MCF 10A (cell line): ENCODE measurements at regions not wholly inside any gene's neighbourhood (a gene's known extent, or its start where the extent isn't known, plus 50 kb on each side); places are given as distances from the start of the nearest gene placed in this dataset.

Experiments used
- BruUV-seq: library from RNA; stranded (reverse); fragments of 400-500 nt; replicated peaks from 2 replicates; lab custom pipeline; 2021; lab: Mats Ljungman, UMichigan
- CTCF ChIA-PET: fragments of 300-600 bp; sonication (Branson Sonifier 250); formaldehyde crosslinking; extraction: SDS; loops from one replicate; lab custom pipeline; 2021; ENCODE audit warnings: antibody characterized with exemption, inconsistent platforms; lab: Yijun Ruan, JAX
- POLR2A ChIA-PET: fragments of 300-600, 350-650 bp; sonication (Branson Sonifier 250); formaldehyde crosslinking; extraction: SDS; loops from one replicate; lab custom pipeline; 2020; ENCODE audit warnings: antibody characterized with exemption, inconsistent platforms; lab: Yijun Ruan, JAX
- DNase-seq: peaks from one replicate; pipeline ENCODE4 v3.0.0-alpha.2; 2018; ENCODE audit not compliant: unreplicated experiment
- H3K27ac Mint-ChIP-seq: one replicate; pipeline ENCODE4 v1.8.0; 2022; ENCODE audit warnings: mild to moderate bottlenecking, low read depth, mixed read lengths; ENCODE audit not compliant: unreplicated experiment
- H3K27me3 Mint-ChIP-seq: one replicate; pipeline ENCODE4 v1.8.0; 2022; ENCODE audit warnings: mixed read lengths; ENCODE audit not compliant: insufficient read depth, unreplicated experiment
- H3K36me3 Mint-ChIP-seq: one replicate; pipeline ENCODE4 v1.8.0; 2022; ENCODE audit warnings: mild to moderate bottlenecking, moderate library complexity, mixed read lengths; ENCODE audit not compliant: insufficient read depth, unreplicated experiment
- H3K4me1 Mint-ChIP-seq: one replicate; pipeline ENCODE4 v1.8.0; 2022; ENCODE audit warnings: mixed read lengths; ENCODE audit not compliant: insufficient read depth, unreplicated experiment
- H3K4me3 Mint-ChIP-seq: one replicate; pipeline ENCODE4 v1.8.0; 2022; ENCODE audit warnings: mild to moderate bottlenecking, moderate library complexity, mixed read lengths; ENCODE audit not compliant: unreplicated experiment
- H3K9me3 Mint-ChIP-seq: one replicate; pipeline ENCODE4 v1.8.0; 2022; ENCODE audit warnings: mixed read lengths; ENCODE audit not compliant: unreplicated experiment
- intact Hi-C: fragments of 100-400 bp; cut with micrococcal nuclease; formaldehyde crosslinking; loops from 2 replicates; pipeline ENCODE4 v1.14.1; 2022
- TF ChIP-seq, protein P1 (sequence below): fragments of 200-600 bp; IDR thresholded peaks from one replicate; pipeline ENCODE4 v1.8.0; 2022; ENCODE audit warnings: antibody characterized with exemption, mild to moderate bottlenecking; ENCODE audit not compliant: unreplicated experiment

DNA sequence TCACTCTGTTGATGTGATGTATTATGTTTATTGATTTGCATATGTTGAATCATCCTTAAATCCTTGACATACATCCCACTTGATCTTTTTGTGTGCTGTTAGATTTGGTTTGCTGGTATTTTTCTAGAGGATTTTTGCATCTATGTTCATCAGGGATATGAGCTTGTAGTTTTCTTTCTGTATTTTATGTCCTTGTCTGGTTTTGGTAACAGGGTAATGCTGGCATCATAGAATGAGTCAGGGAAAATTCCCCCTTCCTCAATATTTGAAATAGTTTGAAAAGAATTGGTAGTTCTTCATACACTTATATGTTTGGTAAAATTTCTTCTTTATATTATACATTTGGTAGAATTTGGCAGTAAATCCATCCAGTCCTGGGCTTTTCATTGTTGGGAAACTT, 89.4 kb upstream of the SLC13A1 start:
- CTCF ChIA-PET = no interaction called here
- Mint-ChIP-seq H3K27ac (no peak overlapping the region), H3K36me3 (no peaks in the 10 kb centered on the region), H3K27me3 (no peaks in the 10 kb centered on the region), H3K4me3 (no peak overlapping the region), H3K9me3 (no peaks in the 10 kb centered on the region), H3K4me1 (no peaks in the 10 kb centered on the region)
- TF ChIP-seq, protein P1, sequence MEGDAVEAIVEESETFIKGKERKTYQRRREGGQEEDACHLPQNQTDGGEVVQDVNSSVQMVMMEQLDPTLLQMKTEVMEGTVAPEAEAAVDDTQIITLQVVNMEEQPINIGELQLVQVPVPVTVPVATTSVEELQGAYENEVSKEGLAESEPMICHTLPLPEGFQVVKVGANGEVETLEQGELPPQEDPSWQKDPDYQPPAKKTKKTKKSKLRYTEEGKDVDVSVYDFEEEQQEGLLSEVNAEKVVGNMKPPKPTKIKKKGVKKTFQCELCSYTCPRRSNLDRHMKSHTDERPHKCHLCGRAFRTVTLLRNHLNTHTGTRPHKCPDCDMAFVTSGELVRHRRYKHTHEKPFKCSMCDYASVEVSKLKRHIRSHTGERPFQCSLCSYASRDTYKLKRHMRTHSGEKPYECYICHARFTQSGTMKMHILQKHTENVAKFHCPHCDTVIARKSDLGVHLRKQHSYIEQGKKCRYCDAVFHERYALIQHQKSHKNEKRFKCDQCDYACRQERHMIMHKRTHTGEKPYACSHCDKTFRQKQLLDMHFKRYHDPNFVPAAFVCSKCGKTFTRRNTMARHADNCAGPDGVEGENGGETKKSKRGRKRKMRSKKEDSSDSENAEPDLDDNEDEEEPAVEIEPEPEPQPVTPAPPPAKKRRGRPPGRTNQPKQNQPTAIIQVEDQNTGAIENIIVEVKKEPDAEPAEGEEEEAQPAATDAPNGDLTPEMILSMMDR = no peak
- BruUV-seq = no TSS peak
- intact Hi-C loops = no loop called here
- POLR2A ChIA-PET = interaction anchor here (0.5 kb wide), 1 partner anchor 9 kb away, joined by 5 read pairs; no protein-coding TSS in a partner anchor
- DNase-seq = no peak

DNA sequence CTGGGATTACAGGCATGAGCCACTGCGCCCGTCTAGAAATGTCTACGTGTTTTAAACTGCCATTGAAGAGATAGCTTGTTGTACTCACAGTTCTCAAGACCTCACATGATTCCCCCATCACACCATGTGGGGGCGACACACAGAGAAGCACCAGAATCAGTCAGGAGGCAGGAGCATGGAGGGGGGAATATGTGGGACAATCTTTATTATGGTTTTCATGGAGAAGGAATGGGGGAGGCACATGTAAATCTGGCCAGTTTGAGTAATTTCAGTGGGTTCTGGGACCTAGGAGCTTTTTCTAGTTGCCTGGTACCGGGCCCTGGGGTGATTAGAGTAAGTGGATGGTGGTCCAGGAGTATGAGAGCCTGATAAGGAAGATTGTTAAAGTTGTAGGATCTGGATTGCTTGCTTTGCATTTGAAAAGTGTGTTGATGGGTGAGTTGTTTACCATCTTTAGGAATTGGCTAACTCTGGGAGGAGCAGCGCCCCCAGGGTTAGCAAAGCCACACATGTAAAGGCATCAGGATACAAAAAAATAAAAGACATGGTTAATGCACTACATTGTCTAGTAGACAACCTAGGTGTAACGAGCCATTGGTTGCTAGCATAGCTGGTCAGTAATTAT, 85.4 kb upstream of the SLC13A1 start:
- CTCF ChIA-PET = no interaction called here
- no peaks in the 10 kb centered on the region for H3K9me3 Mint-ChIP-seq

DNA sequence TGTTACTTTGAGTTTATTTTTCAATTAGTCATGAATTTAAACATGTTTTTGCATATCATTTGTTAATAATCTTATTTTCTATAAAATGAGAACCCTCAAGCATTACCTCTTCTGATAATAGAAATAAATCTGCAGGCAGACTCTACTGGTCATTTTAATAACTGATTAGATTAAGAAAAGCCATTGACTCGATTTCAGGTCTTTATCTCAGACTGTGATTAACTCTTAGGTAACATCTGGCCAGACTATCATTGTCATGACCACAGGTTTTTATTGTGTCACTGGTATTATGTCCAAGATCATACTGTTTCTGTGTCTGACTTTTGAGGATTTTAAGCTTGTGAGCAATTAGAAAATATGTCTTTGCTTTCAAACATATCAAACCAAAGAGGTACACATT, 83.6 kb upstream of the SLC13A1 start:
- Mint-ChIP-seq H3K36me3 (no peaks in the 10 kb centered on the region), H3K9me3 (no peaks in the 10 kb centered on the region), H3K4me1 (no peaks in the 10 kb centered on the region), H3K27ac (no peak overlapping the region), H3K27me3 (no peaks in the 10 kb centered on the region), H3K4me3 (no peak overlapping the region)
- POLR2A ChIA-PET = no interaction called here
- DNase-seq = no peak
- CTCF ChIA-PET = interaction anchor here (1.0 kb wide), 1 partner anchor 23 kb away, joined by 3 read pairs; no protein-coding TSS in a partner anchor
- no TSS peak for BruUV-seq
- intact Hi-C loops = no loop called here
- TF ChIP-seq, protein P1 = no peak

More for the DNA sequence above, 85.4 kb upstream of the SLC13A1 start:
- intact Hi-C loops = no loop called here
- Mint-ChIP-seq H3K36me3 (no peaks in the 10 kb centered on the region), H3K27me3 (no peaks in the 10 kb centered on the region), H3K4me1 (no peaks in the 10 kb centered on the region), H3K27ac (no peak overlapping the region), H3K4me3 (no peak overlapping the region)
- POLR2A ChIA-PET = no interaction called here
- TF ChIP-seq, protein P1 = no peak
- BruUV-seq = no TSS peak
- DNase-seq = no peak

DNA sequence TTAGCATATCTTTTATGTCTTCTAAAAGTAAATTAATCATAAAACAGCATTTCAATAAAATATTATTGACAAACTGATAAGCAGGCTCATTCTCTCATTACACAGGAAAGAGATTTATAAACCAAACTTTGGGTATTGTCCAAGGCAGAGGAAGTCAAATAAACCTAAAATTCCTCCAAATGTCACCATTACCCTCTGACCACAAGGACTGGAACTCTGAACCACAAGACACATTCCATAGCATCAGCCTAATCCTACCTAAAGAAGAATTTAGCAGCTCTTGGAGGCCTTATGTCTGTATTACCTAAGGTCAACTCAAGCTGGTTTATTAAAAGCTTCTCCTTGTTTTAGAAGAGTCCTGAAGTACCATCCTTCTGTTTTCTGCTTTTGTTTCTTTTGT, 82.4 kb upstream of the SLC13A1 start:
- DNase-seq = no peak
- Mint-ChIP-seq H3K4me3 (no peak overlapping the region), H3K9me3 (no peaks in the 10 kb centered on the region), H3K36me3 (no peaks in the 10 kb centered on the region), H3K27me3 (no peaks in the 10 kb centered on the region), H3K27ac (no peak overlapping the region), H3K4me1 (no peaks in the 10 kb centered on the region)
- no TSS peak for BruUV-seq
- POLR2A ChIA-PET = interaction anchor here (0.5 kb wide), 1 partner anchor 10 kb away, joined by 3 read pairs; no protein-coding TSS in a partner anchor
- TF ChIP-seq, protein P1 = no peak
- intact Hi-C loops = no loop called here
- CTCF ChIA-PET = no interaction called here
